A549 (cell line): ENCODE measurements at regions not wholly inside any gene's neighbourhood (a gene's known extent, or its start where the extent isn't known, plus 50 kb on each side); places are given as distances from the start of the nearest gene placed in this dataset.

Experiments used
- ATAC-seq, 2 experiments: fragments of 200-7000 bp in 1 of 2; fragments of >200 bp in 1 of 2; cut with Nextera tagmentation in 1 of 2; cut with Tn5 transposase in 1 of 2; 3 replicates each; pipeline versions ENCODE4 v1.8.0 to v1.9.1; 2018 to 2020; ENCODE audit warnings: mild to moderate bottlenecking in 1 of 2, moderate library complexity in 1 of 2
- CTCF ChIA-PET: fragments of 300-600 bp; sonication (Branson Sonifier 250); formaldehyde crosslinking; extraction: SDS; loops from one replicate; lab custom pipeline; 2021; ENCODE audit warnings: antibody characterized with exemption, inconsistent platforms; lab: Yijun Ruan, JAX
- POLR2A ChIA-PET: fragments of 350-600 bp; formaldehyde crosslinking; extraction: SDS; loops from one replicate; lab custom pipeline; 2021; ENCODE audit warnings: antibody characterized with exemption, inconsistent platforms; lab: Yijun Ruan, JAX
- DNase-seq, 2 experiments: peaks; one replicate each; pipeline versions ENCODE4 v3.0.0 to v3.0.0-alpha.2; 2011 to 2016; ENCODE audit warnings: low read depth in 1 of 2, low spot score in 1 of 2
- FAIRE-seq: peaks from 2 replicates; lab custom pipeline; 2011; peaks lifted over from hg19 to GRCh38; lab: Jason Lieb, UNC
- H3K27ac ChIP-seq, 2 experiments: fragments of >200 bp; sonication (Bioruptor Twin); formaldehyde crosslinking; 3 replicates each; pipeline ENCODE4 v1.5.1; 2016 to 2017
- H3K4me1 ChIP-seq: fragments of >200 bp; sonication (Bioruptor Twin); formaldehyde crosslinking; 3 replicates; pipeline ENCODE4 v1.6.1; 2016
- H3K4me2 ChIP-seq: fragments of >200 bp; sonication (Bioruptor Twin); formaldehyde crosslinking; 3 replicates; pipeline ENCODE4 v1.6.1; 2016
- H3K4me3 ChIP-seq: fragments of >200 bp; sonication (Bioruptor Twin); formaldehyde crosslinking; 3 replicates; pipeline ENCODE4 v1.5.1; 2016
- H3K9me3 ChIP-seq: fragments of >200 bp; sonication (Bioruptor Twin); formaldehyde crosslinking; 3 replicates; pipeline ENCODE4 v1.6.1; 2016
- BHLHE40 ChIP-seq: IDR thresholded peaks from 2 replicates; pipeline ENCODE4 v1.6.1; 2012; ENCODE audit warnings: low read depth, low read length, inconsistent platforms
- CBX8 ChIP-seq: fragments of 200-600 bp; sonication (generic); IDR thresholded peaks from 2 replicates; pipeline ENCODE4 v1.6.1; 2016
- CEBPB ChIP-seq, 2 experiments: fragments of >200 bp in 1 of 2; sonication (Bioruptor Twin) in 1 of 2; formaldehyde crosslinking in 1 of 2; IDR thresholded peaks; 2 replicates each; pipeline ENCODE4 v1.6.1; 2012 to 2016
- EP300 ChIP-seq, 2 experiments: fragments of >200 bp; sonication (Bioruptor Twin); formaldehyde crosslinking; IDR thresholded peaks; 2 replicates in 1 of 2; 3 replicates in 1 of 2; pipeline ENCODE4 v1.6.1; 2016 to 2017
- ESRRA ChIP-seq: fragments of 150-350 bp; IDR thresholded peaks from 2 replicates; pipeline ENCODE4 v1.6.1; 2014; ENCODE audit warnings: mild to moderate bottlenecking, low read length, borderline replicate concordance
- FOSL2 ChIP-seq, 2 experiments: fragments of 450-650 bp in 1 of 2; fragments of >200 bp in 1 of 2; sonication (Bioruptor Twin) in 1 of 2; formaldehyde crosslinking; IDR thresholded peaks; 2 replicates each; pipeline versions ENCODE4 v1.5.0 to v1.6.1; 2016 to 2020; ENCODE audit warnings: mild to moderate bottlenecking in 1 of 2, moderate library complexity in 1 of 2
- FOXS1 ChIP-seq: fragments of 250-450 bp; sonication (Bioruptor Pico); IDR thresholded peaks from 2 replicates; pipeline ENCODE4 v1.5.0; 2020; ENCODE audit warnings: mild to moderate bottlenecking, moderate library complexity
- HDAC2 ChIP-seq: fragments of 200-600 bp; sonication (generic); IDR thresholded peaks from 2 replicates; pipeline ENCODE4 v1.6.1; 2016
- HOXA7 ChIP-seq: fragments of 250-450 bp; sonication (Bioruptor Pico); IDR thresholded peaks from 2 replicates; pipeline ENCODE4 v1.5.0; 2020; ENCODE audit warnings: mild to moderate bottlenecking, moderate library complexity
- HOXB5 ChIP-seq: fragments of 250-450 bp; sonication (Bioruptor Pico); IDR thresholded peaks from 2 replicates; pipeline ENCODE4 v1.5.0; 2020; ENCODE audit warnings: mild to moderate bottlenecking, moderate library complexity
- JUN ChIP-seq, 2 experiments: fragments of >200 bp; sonication (Bioruptor Twin); formaldehyde crosslinking; IDR thresholded peaks; 2 replicates in 1 of 2; 3 replicates in 1 of 2; pipeline ENCODE4 v1.6.1; 2016 to 2017
- KDM1A ChIP-seq: fragments of 200-600 bp; sonication (generic); IDR thresholded peaks from 2 replicates; pipeline ENCODE4 v1.6.1; 2016; ENCODE audit warnings: low read depth, mild to moderate bottlenecking
- KDM5A ChIP-seq: fragments of 200-600 bp; sonication (generic); IDR thresholded peaks from 2 replicates; pipeline ENCODE4 v1.6.1; 2016; ENCODE audit warnings: antibody characterized with exemption, mild to moderate bottlenecking
- MAFK ChIP-seq: fragments of 450-650 bp; IDR thresholded peaks from 2 replicates; pipeline ENCODE4 v1.6.1; 2014; ENCODE audit not compliant: partially characterized antibody
- MYC ChIP-seq: IDR thresholded peaks from 2 replicates; pipeline ENCODE4 v1.6.1; 2012; ENCODE audit warnings: mild to moderate bottlenecking, inconsistent platforms, low read length, improper control_type of control experiment, borderline replicate concordance
- NFE2L2 ChIP-seq: fragments of 150-350 bp; conservative IDR thresholded peaks from 2 replicates; pipeline ENCODE4 v1.6.1; 2014; ENCODE audit warnings: low read length
- NPAS2 ChIP-seq: fragments of 250-450 bp; sonication (Bioruptor Pico); IDR thresholded peaks from 2 replicates; pipeline ENCODE4 v1.8.0; 2022; ENCODE audit warnings: mild to moderate bottlenecking, moderate library complexity, borderline replicate concordance
- NR3C1 ChIP-seq: fragments of >200 bp; sonication (Bioruptor Twin); formaldehyde crosslinking; IDR thresholded peaks from 3 replicates; pipeline ENCODE4 v1.6.1; 2017
- POLR2AphosphoS2 ChIP-seq: conservative IDR thresholded peaks from 2 replicates; pipeline ENCODE4 v1.6.1; 2012; ENCODE audit warnings: low read length, improper control_type of control experiment, inconsistent platforms
- RFX5 ChIP-seq: fragments of 450-650 bp; IDR thresholded peaks from 2 replicates; pipeline ENCODE4 v1.7.1; 2014; ENCODE audit warnings: antibody characterized with exemption, mild to moderate bottlenecking, moderate library complexity
- SMC3 ChIP-seq: fragments of >200 bp; sonication (Bioruptor Twin); formaldehyde crosslinking; IDR thresholded peaks from 3 replicates; pipeline ENCODE4 v1.6.1; 2018; ENCODE audit warnings: inconsistent platforms
- SREBF2 ChIP-seq: fragments of 450-650 bp; IDR thresholded peaks from 2 replicates; pipeline ENCODE4 v1.6.1; 2014; ENCODE audit warnings: mild to moderate bottlenecking, moderate library complexity
- TP53 ChIP-seq: fragments of 250-450 bp; sonication (Bioruptor Pico); IDR thresholded peaks from 2 replicates; pipeline ENCODE4 v1.5.0; 2021; ENCODE audit warnings: mild to moderate bottlenecking, moderate library complexity
- ZFP36 ChIP-seq: fragments of 450-650 bp; IDR thresholded peaks from 2 replicates; pipeline ENCODE4 v1.6.1; 2014; ENCODE audit warnings: borderline replicate concordance; ENCODE audit not compliant: partially characterized antibody
- WGBS: methylation state at CpG from one replicate; pipeline ENCODE4 v1.1.6; 2017; ENCODE audit errors: missing lambda C conversion rate; 5-methylcytosine and 5-hydroxymethylcytosine counted together
- TF ChIP-seq, protein P1 (sequence below): fragments of 450-650 bp; IDR thresholded peaks from 2 replicates; pipeline ENCODE4 v1.6.1; 2014; ENCODE audit warnings: antibody characterized with exemption
- TF ChIP-seq, protein P2 (sequence below): IDR thresholded peaks from 2 replicates; pipeline ENCODE4 v1.6.1; 2012; ENCODE audit warnings: low read depth, borderline replicate concordance
- TF ChIP-seq, protein P3 (sequence below): fragments of >200 bp; sonication (Bioruptor Twin); formaldehyde crosslinking; IDR thresholded peaks from 2 replicates; pipeline ENCODE4 v1.6.1; 2016
- TF ChIP-seq, protein P4 (sequence below): fragments of 150-350 bp; IDR thresholded peaks from 2 replicates; pipeline ENCODE4 v1.6.1; 2014; ENCODE audit warnings: low read depth, mild to moderate bottlenecking, low read length

DNA sequence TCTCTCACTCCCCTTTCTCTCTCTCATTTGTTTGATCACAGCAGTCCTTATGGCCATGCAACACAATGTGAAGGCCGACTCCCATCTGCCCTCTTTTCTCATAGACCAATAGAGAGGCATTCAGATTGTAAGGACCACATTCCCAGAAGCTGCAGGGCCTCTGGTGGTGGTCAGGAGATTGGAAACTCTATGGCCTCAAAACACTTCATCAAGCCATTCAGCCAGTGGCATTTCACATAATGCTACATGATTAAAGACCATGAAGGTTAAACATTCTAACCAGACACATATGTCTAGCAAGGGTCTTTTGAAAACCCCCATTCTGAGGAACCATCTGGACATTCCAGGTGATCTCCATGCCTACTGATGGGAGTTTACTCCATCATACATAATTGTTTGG, 769.5 kb upstream of the CXADR start:
- POLR2A ChIA-PET, result no interaction called here
- 13% methylated on average over 1 of the region's 1 CpG for WGBS
- TF ChIP-seq, protein P1, sequence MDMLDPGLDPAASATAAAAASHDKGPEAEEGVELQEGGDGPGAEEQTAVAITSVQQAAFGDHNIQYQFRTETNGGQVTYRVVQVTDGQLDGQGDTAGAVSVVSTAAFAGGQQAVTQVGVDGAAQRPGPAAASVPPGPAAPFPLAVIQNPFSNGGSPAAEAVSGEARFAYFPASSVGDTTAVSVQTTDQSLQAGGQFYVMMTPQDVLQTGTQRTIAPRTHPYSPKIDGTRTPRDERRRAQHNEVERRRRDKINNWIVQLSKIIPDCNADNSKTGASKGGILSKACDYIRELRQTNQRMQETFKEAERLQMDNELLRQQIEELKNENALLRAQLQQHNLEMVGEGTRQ, result no peak
- no peak for TF ChIP-seq SMC3
- no peak for TF ChIP-seq ZFP36
- TF ChIP-seq NPAS2, result no peak
- no peak for TF ChIP-seq MAFK
- TF ChIP-seq, protein P2, sequence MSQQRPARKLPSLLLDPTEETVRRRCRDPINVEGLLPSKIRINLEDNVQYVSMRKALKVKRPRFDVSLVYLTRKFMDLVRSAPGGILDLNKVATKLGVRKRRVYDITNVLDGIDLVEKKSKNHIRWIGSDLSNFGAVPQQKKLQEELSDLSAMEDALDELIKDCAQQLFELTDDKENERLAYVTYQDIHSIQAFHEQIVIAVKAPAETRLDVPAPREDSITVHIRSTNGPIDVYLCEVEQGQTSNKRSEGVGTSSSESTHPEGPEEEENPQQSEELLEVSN, result no peak
- no peak for TF ChIP-seq MYC
- TF ChIP-seq NR3C1, result no peak
- no peak for TF ChIP-seq ESRRA
- TF ChIP-seq HDAC2, result no peak
- no peak for TF ChIP-seq HOXA7
- ATAC-seq (no peak), DNase-seq (no peak), FAIRE-seq (no peak)
- no peak overlapping the region for H3K4me3 ChIP-seq
- CTCF ChIA-PET, result no interaction called here
- no peaks in the 10 kb centered on the region for H3K4me1 ChIP-seq
- H3K9me3 ChIP-seq, result no peaks in the 10 kb centered on the region
- H3K27ac ChIP-seq, result no peak overlapping the region
- H3K4me2 ChIP-seq, result no peak overlapping the region

DNA sequence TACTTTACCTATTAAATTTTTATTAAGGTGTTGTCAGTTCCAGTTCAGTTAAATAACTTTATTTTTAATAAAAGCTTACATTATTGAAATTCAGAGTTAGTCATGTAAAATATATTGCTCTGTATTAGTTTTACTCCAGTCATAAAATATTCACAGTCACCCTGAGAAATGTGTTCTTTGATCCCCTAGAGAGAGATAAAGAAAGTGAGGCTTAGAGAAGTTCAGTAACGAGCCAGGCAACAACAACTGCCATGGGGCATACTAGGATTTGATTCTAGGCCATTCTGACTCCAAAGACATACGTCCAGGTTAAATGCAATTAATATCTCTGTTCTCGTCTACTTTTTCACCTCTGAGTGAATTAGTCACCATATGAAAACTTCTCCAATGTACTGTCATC, 761.9 kb upstream of the CXADR start:
- POLR2A ChIA-PET, result no interaction called here
- no peak overlapping the region for H3K4me3 ChIP-seq
- H3K27ac ChIP-seq, result no peak overlapping the region
- CTCF ChIA-PET, result no interaction called here
- FAIRE-seq, result no peak
- TF ChIP-seq HDAC2 (no peak), NFE2L2 (no peak), ESRRA (no peak), EP300 (IDR thresholded peaks at IDR 0.05) (no peak)
- no peaks in the 10 kb centered on the region for H3K4me1 ChIP-seq
- no peaks in the 10 kb centered on the region for H3K9me3 ChIP-seq
- 52% methylated on average over 3 of the region's 3 CpGs for WGBS
- no peak overlapping the region for H3K4me2 ChIP-seq
- no peak for DNase-seq
- ATAC-seq, result no peak

DNA sequence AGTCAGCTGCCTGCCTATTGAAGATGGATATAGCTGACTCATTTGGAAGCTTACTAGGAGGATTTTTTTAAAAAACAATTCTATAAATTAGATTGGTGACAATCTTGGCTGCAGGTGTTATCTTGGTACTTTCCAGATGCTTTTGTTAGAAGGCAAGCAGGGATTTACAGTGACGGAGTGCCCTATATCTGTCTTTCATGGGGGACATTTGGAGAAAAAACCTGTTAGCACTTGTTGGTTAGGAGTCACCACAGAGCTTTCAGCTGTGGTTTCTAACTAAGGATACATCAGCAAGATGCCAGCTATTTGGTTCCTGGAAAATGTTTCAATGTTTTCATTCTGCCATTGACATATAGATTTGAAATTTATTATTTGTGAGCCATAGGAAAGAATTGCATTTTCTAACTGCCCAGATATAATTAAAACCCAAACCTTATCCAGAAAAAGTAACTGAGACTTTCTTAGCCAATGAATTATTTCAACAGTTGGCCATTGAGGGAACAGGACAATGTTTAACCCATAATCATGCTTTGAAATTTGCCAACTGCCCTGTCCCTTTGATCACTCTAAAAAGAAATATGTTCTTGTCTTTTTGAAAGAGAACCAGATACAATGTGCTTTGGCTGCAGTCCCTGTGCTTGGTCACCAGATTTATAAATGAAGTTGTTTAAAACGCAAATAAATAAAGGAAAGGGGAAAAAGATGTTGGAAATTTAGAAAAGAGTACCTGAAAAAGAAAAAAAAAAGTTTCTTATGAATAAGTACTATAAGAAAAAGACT, 761.0 kb upstream of the CXADR start:
- 66% methylated on average over 2 of the region's 2 CpGs for WGBS
- Histone ChIP-seq H3K4me3 (no peak overlapping the region), H3K27ac (no peak overlapping the region), H3K4me1 (no peaks in the 10 kb centered on the region), H3K4me2 (no peak overlapping the region)
- ChIA-PET CTCF (no interaction called here), POLR2A (no interaction called here)
- ATAC-seq (no peak), DNase-seq (no peak)
- no peak for TF ChIP-seq KDM5A
- TF ChIP-seq, protein P3, sequence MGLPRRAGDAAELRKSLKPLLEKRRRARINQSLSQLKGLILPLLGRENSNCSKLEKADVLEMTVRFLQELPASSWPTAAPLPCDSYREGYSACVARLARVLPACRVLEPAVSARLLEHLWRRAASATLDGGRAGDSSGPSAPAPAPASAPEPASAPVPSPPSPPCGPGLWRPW, result no peak
- TF ChIP-seq TP53 (CRISPR knock-in tag), result no peak
- TF ChIP-seq, protein P4, sequence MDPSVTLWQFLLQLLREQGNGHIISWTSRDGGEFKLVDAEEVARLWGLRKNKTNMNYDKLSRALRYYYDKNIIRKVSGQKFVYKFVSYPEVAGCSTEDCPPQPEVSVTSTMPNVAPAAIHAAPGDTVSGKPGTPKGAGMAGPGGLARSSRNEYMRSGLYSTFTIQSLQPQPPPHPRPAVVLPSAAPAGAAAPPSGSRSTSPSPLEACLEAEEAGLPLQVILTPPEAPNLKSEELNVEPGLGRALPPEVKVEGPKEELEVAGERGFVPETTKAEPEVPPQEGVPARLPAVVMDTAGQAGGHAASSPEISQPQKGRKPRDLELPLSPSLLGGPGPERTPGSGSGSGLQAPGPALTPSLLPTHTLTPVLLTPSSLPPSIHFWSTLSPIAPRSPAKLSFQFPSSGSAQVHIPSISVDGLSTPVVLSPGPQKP, result no peak
- no peak for TF ChIP-seq CEBPB (IDR thresholded peaks at IDR 0.05)
- no peak for TF ChIP-seq EP300 (IDR thresholded peaks at IDR 0.05)
- TF ChIP-seq FOSL2 (IDR thresholded peaks at IDR 0.05), result no peak
- no peak for TF ChIP-seq FOSL2 (CRISPR knock-in tag; IDR thresholded peaks at IDR 0.05)
- TF ChIP-seq FOXS1 (CRISPR knock-in tag), result no peak
- TF ChIP-seq JUN (IDR thresholded peaks at IDR 0.05), result no peak
- TF ChIP-seq KDM1A, result no peak
- TF ChIP-seq SREBF2, result no peak
- no peak for TF ChIP-seq POLR2AphosphoS2
- TF ChIP-seq RFX5, result no peak
- no peak for TF ChIP-seq MYC
- TF ChIP-seq ESRRA, result no peak
- TF ChIP-seq CBX8, result no peak
- TF ChIP-seq HOXB5 (CRISPR knock-in tag), result no peak
- no peak for TF ChIP-seq BHLHE40
- TF ChIP-seq, all 56 proteins: peak for 0
- H3K9me3 ChIP-seq, result no peaks in the 10 kb centered on the region
- no peak for FAIRE-seq
